AML-193 (cell line): ENCODE measurements at regions not wholly inside any gene's neighbourhood (a gene's known extent, or its start where the extent isn't known, plus 50 kb on each side); places are given as distances from the start of the nearest gene placed in this dataset.
A peak's percentile ranks its signal among the peaks of the same experiment; 100 is the strongest.
"Not testable (repeated sequence)": the region's sequence is repeated elsewhere in the genome, so short reads cannot be mapped to it uniquely, and the experiment has no call there.

ENCODE experiments used
- DNase-seq, 2 experiments: peaks; one replicate each; lab custom pipeline; 2025; lab: John Stamatoyannopoulos, UW

DNA sequence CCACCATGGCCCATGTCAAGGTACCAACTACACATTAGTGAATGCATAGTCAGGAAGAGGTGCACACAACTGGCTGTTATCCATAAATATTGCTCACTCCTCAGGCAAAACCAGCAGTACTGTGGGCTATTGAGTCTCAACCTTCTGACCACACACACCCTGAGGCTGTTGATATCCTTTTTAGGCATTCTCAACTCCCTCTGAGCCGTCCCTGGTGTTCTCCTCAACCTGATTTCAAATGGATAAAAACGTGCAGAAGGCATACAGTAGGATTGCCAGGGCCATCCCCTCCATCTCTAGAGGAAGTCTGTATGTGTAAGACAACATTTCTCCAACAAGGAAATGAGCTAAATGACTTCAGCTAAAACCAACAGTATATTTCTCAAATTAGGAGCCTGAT lies 98.7 kb upstream of the KLHL13 start:
- no peak for DNase-seq

DNA sequence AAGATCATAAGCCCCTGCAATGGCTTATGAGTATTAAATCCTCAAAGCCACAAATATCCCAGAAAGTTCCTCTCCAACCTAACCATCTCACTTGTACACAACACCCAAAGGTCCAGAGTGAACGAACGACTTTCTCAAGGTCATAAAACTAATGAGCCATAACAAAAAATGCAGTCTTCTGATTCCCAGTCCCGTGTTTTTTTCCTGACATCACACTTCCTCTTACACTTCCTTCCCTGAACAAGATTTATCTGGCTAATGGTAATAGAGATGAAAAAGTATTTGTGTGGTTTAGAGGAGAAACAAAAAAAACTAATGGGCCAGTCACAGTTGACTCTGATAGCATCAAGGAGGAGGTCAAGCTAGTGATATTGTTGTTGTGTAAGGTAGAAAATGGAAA lies 99.5 kb upstream of the KLHL13 start:
- no peak for DNase-seq

DNA sequence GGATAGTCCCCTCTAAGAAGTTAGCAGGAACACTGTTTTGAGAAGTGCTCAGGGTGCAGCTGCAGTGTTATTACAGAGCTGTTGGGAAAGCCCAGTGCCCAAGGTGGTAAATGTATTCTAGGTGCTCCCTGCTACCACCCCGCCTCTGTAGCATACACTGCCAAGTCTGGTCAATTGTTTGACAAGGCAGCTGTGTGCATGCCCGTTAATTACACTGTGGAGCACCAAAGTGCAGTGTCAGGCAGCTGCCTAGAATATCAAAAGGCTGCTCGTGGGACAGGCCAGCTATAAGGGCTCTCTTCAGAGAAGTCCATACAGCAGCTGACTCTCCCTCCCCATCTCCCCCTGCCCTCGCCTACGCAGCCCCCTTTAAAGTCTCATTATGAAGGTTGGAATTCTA lies 99.9 kb upstream of the KLHL13 start:
- DNase-seq, result no peak

DNA sequence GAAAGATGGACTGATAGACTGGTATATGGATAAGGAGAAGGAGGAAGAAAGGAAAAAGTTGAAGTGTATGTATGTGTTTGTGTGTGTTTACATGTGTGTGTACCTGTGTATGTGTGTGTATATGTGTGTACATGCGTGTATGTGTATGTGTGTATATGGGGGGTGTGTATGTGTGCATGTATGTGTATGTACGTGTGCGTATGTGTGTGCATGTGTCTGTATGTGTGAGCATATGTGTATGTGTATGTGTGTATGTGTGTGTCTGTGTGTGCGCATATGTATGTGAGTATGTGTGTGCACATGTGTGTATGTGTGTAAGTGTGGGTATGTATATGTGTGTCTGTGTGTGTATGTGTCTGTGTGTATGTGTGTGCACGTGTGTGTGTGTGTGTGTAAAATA lies 101.5 kb upstream of the KLHL13 start:
- no peak for DNase-seq

DNA sequence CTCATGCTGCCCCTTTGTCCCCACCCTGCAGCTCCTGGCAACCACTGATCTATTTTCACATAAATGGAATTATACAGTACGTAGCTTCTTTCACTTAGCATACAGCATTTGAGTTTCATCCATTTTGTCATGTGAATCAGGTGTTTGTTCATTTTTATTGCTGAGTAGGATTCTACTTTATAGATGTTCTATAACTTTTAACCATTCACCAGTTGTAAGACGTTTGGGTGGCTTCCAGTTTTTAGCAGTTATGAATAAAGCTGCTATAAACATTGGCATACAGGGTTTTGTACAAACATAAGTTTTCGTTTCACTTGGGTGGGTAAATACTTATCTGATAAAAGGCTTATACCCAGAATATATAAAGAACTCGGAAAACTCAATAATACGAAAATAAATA lies 102.3 kb upstream of the KLHL13 start:
- no peak for DNase-seq

DNA sequence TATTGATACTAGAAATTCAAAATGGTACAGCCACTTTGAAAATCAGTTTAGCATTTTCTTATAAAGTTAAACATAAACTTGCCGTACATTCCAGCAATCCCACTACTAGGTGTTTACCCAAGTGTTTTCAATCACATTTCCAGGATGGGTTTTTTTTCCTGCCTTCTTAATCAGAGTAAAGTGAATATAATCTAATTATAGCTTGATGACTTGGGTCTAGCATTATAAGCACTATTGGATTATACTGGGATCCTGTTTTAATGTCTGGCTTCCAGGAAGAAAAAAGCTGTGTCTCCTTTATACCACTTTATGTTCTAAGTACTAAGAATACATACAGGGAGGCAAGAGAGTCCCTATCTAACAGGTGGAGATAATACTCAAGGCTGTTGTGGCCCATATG lies 103.3 kb upstream of the KLHL13 start:
- no peak for DNase-seq

DNA sequence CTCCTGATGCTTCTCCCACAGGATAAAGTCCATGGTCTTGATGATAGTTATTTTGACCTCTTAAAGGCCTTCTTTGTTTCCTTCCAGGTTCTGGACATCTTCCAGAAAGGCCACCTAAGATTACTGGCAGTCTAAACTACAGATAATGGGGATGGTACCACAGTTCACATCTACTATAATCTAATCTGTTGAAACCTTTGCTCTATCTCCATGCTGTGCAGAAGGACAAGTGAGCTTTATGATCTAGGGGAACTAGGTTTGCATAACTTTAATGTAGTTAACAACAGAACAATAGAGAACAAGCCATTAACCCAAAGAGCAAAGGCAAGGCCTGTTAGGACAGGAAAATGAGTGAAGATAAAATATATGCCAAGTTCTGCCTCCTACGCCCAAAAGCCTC lies 103.9 kb upstream of the KLHL13 start:
- DNase-seq, result no peak

DNA sequence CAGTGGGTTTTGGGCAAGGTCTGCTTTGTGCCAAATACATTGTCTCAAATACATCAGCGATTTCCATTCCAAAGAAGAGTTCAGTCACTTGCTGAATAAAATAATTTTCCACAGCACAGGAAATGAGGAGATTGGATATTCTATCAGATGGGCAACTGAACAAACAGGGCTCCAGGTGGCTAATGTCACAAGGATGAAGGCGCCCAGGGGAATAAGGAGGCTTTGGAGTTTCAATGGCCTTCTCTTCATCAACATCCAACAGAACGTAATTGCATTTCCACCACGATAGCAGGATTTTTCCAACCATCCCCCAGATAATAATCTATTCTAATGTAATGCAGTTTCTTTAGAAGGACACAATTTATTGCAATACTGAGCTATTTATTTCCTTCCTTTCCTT lies 104.7 kb upstream of the KLHL13 start:
- no peak for DNase-seq

DNA sequence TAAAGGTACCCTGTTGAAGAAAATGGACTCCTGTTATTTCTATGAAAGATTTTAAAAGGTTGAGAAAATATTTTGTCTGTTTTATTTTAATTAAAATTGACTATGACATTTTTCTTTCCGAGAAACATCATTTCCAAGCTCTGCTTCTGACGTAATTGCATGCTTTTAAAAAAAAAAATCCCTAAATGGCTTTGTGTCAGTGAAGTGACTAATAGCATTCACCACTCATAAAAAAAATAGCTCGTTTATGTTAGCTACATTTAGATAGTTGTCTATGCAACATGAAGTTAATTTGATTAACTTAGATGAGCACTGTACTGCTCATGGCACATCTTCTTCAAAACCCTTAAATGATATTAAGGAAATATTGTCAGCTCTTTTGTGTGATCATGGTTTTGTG lies 105.1 kb upstream of the KLHL13 start:
- DNase-seq, result no peak

DNA sequence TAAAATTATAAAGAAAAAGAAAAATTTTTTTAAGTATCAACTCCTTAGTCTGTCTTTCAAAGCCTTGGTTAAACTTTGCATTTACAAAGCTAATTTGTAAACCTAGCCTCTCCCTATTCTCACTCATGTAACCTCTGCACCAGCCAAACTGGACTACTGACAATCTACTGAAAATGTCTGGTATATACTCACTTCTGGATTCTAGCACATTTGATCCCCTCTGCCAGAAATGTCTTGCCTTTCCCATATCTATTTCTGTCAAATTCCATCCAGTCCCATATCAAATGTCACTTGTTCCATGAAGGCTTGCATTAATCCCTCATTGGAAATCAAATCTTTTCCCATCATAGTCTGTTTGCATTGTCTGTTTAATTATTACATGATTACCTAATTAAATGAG lies 105.8 kb upstream of the KLHL13 start:
- no peak for DNase-seq

DNA sequence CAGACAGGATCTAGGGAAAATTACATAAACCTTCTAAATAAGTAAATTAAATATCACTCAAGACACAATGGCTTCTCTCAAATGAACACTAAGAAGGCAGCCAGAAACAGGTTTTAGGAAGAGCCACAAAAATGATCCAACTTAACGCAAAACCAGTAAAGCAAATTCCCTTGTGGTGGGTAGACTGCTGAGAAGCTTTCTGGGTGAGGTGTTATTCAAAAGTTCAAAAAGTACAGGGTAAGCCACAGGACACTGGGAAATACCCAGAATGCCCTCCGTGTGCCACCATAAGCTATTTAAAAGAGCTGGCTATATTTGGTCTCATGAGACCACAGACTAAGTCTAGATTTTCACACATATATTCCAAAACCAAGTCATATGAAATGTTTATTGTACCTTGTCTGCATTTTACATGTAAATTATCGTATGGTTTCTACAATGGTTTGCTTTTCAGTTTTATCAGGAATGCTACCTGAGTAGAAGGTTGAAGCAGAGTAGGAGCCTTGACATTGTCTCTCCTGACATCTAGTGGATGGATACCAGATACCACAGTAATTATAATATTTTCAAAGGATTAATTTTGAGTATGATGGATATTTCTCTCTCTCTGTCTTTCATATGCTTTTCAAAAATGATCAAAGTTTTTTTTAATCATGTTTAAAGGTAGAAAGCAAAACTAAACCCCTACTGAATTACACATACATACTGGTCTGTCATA lies 109.3 kb upstream of the KLHL13 start:
- peak in 1 of 2 experiments; percentile 5 for DNase-seq

DNA sequence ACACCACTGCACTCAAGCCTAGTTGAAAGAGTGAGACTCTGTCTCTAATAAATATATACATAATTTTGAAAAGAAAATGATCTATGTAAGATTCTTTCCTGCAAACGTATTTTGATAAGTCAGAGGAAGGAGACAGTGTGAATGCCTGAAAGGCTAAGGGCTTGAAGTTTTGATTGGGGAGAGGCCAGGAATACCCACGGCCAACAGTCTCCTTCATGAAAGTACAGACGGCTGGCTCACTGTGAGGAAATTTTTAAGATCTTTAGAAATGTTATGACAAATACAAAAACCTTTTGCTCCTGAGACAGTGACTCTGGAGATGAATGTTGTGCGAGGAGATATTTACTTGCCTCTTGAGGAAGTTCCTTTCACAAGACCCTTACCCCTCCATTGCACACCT lies 111.4 kb upstream of the KLHL13 start:
- no peak for DNase-seq

DNA sequence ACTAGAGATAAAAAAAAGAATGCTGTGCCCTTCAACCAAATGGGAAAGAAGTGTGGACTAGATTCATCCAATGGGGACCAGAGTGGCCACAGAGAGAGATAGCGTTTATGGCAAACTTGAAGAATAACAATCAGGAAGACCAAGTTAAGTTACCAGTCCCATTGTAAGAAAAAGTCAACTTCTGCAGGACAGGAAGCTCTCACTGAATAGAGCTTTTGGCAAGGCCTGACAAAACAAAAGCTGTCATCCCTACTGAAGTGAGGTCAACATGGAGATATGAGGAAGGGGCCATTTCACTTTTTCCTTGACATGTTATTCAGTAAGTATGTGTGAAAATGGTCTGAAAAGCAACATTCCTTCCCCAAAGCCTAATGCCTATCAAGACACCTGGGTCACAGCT lies 111.8 kb upstream of the KLHL13 start:
- no peak for DNase-seq

DNA sequence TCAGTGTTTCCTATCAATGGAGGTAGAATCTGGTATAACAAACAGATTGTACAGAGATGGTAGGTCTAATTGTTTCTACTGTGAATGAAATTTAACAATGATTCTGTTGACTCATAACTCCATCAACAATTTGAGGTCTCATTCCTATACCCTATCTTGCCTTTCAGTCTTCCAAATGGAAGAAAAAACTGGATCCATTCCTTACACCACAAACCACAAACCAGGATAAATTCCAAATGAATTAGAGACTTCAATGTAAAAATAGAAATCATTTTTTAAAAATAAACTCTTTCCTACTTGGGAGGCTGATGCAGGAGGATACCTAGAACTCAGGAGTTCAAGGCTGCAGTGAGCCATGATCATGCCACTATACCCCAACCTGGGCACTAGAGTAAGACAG lies 114.4 kb upstream of the WDR44 start:
- no peak for DNase-seq

DNA sequence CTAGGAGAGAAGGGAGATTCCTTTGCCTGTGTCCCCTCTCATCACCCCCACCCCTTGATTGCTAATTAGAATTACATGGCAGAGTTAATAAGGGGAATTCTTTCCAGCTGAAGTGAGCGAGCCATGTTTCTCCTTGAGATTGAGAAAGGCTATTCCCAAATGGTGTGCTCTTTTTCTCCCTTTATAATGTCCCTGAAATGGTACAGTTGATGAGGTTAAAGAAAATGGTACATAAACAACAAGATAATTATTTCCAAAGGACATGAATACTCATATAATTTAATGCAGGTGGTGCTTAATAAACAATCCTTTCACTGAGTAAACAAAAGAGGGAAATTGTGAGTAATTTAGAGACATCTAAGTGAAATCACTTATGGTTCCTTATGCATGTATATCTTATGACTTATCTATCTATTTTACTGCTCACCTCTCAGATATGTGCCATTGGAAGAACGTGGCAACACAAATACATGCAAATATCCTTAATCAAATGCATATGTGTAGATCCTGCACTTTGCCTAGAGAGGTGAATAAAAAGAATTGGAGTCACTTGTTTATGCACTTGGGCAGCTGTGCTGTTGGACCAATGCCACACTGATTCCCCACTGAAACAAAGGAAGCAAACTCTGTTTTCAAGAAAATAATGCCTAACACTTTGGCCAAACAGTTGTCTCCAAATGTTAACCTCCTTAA lies 106.6 kb upstream of the WDR44 start:
- no peak for DNase-seq

DNA sequence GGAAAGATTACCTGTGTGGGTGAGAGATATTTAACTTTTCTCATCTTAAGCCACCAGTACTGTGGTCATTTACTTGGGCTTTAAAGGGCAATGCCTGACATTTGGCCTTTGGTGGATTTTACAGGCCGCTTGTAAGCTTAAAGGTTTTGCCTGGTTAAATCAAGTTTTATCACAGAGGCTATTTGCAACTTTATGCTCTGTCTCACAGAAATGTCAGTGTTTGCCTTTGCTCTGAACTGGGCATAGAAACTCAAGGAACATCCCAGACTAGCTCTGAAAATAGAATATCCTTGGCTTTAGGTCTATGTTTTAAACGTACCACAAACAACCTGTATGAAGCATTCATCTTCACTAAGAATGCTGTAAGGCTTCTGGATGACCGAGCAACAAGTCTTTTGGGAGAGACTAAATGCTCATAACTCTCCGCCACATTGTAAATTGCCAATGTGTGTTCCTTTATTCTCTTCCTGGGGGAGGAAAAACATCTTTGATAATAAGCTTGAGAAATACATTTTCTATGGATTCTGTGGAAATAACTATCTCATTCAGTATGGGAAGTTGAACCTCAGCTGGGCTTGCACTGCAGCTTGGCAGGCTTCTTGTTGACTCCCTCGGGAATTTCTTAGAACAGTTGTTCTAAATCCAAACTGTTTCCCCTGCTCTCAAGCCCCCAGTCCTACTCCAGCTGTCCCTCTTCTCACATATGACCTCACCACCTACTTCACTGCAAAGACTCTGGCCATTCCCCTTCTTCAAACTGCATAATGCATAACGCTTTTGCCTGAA lies 105.8 kb upstream of the WDR44 start:
- DNase-seq, result no peak

DNA sequence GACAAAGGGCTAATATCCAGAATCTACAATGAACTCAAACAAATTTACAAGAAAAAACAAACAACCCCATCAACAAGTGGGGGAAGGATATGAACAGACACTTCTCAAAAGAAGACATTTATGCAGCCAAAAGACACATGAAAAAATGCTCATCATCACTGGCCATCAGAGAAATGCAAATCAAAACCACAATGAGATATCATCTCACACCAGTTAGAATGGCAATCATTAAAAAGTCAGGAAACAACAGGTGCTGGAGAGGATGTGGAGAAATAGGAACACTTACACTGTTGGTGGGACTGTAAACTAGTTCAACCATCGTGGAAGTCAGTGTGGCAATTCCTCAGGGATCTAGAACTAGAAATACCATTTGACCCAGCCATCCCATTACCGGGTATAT lies 98.9 kb upstream of the WDR44 start:
- not testable (repeated sequence) for DNase-seq

DNA sequence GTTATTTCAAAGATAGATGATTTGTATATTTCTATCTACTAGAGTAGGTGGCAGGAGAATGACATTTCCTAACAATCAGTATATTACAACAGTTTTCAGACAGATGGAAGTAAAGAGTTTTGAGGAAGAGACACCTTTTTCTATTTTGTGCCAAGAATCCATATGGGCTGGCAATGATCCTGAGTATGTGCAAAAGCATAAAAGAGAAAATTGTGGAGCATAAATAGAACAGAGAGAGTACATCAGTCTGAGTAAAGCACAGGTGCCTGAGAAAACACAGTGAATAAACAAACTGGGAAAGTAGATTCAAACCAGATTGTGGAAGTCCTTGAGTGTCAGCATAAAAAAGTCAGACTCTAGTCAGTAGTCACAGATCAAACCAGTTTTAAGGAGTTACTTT lies 96.8 kb upstream of the WDR44 start:
- DNase-seq, result no peak

DNA sequence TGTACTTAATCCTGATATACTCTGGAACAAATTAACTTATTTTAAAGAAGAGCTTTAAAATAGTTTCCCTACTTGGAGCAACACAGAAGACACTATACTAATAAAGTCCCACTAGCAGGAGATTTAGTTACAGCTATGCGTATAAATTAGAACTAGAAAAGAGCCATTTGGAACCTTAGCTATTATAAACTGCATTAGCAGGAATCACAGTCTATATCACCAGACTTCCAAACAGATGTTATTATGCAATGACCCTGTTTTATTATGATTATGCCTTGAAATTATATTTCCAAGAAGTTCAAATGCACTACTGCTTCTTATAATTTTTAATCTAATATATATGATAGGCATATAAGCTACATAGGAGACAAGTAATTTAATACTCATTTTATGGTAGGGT lies 95.5 kb upstream of the WDR44 start:
- no peak for DNase-seq

DNA sequence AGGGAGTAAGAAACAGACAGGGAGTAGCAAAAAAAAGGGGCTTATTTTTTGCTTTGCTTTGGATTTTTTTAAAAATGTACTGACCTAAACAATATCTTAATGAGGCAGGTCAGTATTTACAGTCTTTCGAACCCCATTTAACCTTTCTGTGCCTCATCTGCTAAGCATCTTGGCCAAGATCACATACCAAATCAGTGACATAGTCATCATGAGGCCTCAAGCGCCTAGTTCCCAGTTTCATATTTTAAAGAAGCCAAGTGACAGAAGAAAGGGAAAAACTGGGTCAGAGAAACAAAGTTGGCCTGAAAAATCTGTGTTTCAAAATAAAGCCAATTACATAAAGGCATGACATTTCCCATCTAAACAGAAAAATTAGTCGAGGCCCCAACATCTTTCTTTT lies 94.6 kb upstream of the WDR44 start:
- DNase-seq, result no peak

DNA sequence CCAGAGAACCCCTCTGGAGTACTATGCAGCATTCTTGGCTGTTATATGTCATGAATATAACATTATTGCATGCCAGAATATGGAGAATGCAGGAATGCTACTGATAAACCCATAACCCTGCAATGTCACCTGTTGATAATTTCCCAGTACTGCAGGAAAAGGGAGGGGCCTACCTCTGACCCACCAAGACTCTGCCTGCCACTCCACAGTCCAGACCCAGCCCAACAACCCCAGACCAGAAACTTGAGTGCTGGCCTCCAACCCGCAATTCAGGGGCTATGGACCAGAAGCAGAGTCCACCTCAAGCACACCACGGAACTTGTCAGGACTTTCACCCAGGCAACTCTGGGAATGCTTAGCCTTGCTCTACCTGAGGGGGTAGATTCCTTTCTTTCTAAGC lies 92.9 kb upstream of the WDR44 start:
- DNase-seq, result no peak

DNA sequence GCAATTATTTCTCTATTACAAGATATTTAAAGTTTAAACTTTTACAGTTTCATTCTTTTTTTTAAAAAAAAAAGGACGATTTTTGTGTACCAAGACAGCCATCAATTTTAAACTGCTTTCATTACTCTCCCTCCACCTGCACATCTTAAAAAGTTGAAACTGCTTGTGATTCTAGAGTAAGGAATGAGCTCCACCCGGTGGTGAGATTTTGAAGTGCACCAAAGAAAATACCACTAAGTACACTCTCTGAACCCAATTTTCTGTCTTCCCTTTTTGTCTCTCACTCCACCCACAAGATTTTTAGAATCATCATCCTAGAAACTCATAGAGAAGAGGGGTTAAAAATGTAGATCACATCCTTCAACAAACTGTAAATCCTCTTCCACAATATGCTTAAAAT lies 91.3 kb upstream of the WDR44 start:
- peak; percentile 21 to 30 for DNase-seq

DNA sequence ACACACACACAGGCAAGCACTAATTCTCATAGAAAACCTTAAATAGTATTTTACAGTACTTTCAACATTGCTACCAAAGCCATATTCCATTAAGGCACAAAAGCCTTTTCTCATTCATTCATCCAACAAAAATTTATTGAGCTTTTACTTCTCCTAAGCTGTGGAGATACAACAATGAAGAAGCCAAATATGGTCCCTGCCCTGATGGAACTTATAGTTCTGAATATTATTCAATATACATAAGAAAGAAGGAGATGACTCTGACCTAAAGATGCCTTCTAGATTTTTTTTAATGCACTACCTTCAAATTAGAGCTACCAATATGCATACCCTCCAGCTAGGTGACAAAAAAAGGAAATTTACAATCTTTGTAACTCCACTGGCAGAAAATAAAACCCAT lies 90.0 kb upstream of the WDR44 start:
- DNase-seq, result no peak
